ENCODE measurements at regions not wholly inside any gene's neighbourhood (a gene's known extent, or its start where the extent isn't known, plus 50 kb on each side); places are given as distances from the start of the nearest gene placed in this dataset.

GRCh38 chr4:4603067-4603466, 61.2 kb upstream of the STX18 start:
- WGBS (ENCODE audit: extremely low coverage, insufficient coverage, insufficient read length) = no CpG with 5 or more reads among the region's 4 CpGs
- H3K9ac ChIP-seq (ENCODE audit: low read length) = no peak overlapping the region
- no peak overlapping the region for H4K12ac ChIP-seq (ENCODE audit: low read depth, low read length)
- H3K79me1 ChIP-seq (ENCODE audit: low read length) = no peaks in the 10 kb centered on the region
- H2BK5ac ChIP-seq (ENCODE audit: low read depth, low read length, poor library complexity) = no peak overlapping the region
- no peak overlapping the region for H2BK12ac ChIP-seq (ENCODE audit: low read length)
- H3K4me1 ChIP-seq (ENCODE audit: control insufficient read depth in 1 of 2, insufficient read depth in 2 of 2, low read length in 2 of 2) = no peaks in the 10 kb centered on the region
- no peak overlapping the region for H3K4me2 ChIP-seq (ENCODE audit: low read length)
- H3K27ac ChIP-seq (ENCODE audit: low read depth, low read length) = no peak overlapping the region
- no peaks in the 10 kb centered on the region for H3K79me2 ChIP-seq (ENCODE audit: control insufficient read depth, insufficient read depth, low read length, poor library complexity)
- DNase-seq = no peak
- H2AK5ac ChIP-seq (ENCODE audit: low read length) = no peak overlapping the region
- no peaks in the 10 kb centered on the region for H3K27me3 ChIP-seq (ENCODE audit: insufficient read depth, low read length)
- H4K91ac ChIP-seq (ENCODE audit: low read depth, low read length) = no peak overlapping the region
- no peaks in the 10 kb centered on the region for H3K36me3 ChIP-seq (ENCODE audit: control insufficient read depth in 1 of 2, insufficient read depth in 2 of 2, low read length in 2 of 2)
- no peak overlapping the region for H2BK120ac ChIP-seq (ENCODE audit: insufficient read depth, low read length, poor library complexity)
- no peak overlapping the region for H3K14ac ChIP-seq (ENCODE audit: low read length)
- H2AFZ ChIP-seq (ENCODE audit: insufficient read depth, low read length, poor library complexity) = no peak overlapping the region
- H3K23ac ChIP-seq (ENCODE audit: low read length) = no peak overlapping the region
- no peak overlapping the region for H3K4me3 ChIP-seq (ENCODE audit: low read depth, low read length)
- no peaks in the 10 kb centered on the region for H3K9me3 ChIP-seq (ENCODE audit: insufficient read depth, low read depth, low read length)
- H3K4ac ChIP-seq (ENCODE audit: low read depth, low read length) = no peak overlapping the region
- H3K18ac ChIP-seq (ENCODE audit: low read length) = no peak overlapping the region
- H4K8ac ChIP-seq (ENCODE audit: low read depth, low read length) = no peak overlapping the region

- Histone ChIP-seq H3K27ac (ENCODE audit: low read depth, low read length) (no peak overlapping the region), H3K4me3 (ENCODE audit: low read depth, low read length) (no peak overlapping the region), H4K91ac (ENCODE audit: low read depth, low read length) (no peak overlapping the region), H2BK120ac (ENCODE audit: insufficient read depth, low read length, poor library complexity) (no peak overlapping the region), H2BK5ac (ENCODE audit: low read depth, low read length, poor library complexity) (no peak overlapping the region), H2AFZ (ENCODE audit: insufficient read depth, low read length, poor library complexity) (no peak overlapping the region), H3K79me2 (ENCODE audit: control insufficient read depth, insufficient read depth, low read length, poor library complexity) (no peaks in the 10 kb centered on the region), H3K4me2 (ENCODE audit: low read length) (no peak overlapping the region), H4K12ac (ENCODE audit: low read depth, low read length) (no peak overlapping the region), H2AK5ac (ENCODE audit: low read length) (no peak overlapping the region), H3K14ac (ENCODE audit: low read length) (no peak overlapping the region), H3K23ac (ENCODE audit: low read length) (no peak overlapping the region), H3K9ac (ENCODE audit: low read length) (no peak overlapping the region), H4K8ac (ENCODE audit: low read depth, low read length) (no peak overlapping the region), H3K36me3 (ENCODE audit: control insufficient read depth in 1 of 2, insufficient read depth in 2 of 2, low read length in 2 of 2) (no peaks in the 10 kb centered on the region), H3K79me1 (ENCODE audit: low read length) (no peaks in the 10 kb centered on the region), H3K4ac (ENCODE audit: low read depth, low read length) (no peak overlapping the region), H2BK12ac (ENCODE audit: low read length) (no peak overlapping the region), H3K27me3 (ENCODE audit: insufficient read depth, low read length) (no peaks in the 10 kb centered on the region), H3K9me3 (ENCODE audit: insufficient read depth, low read depth, low read length) (no peaks in the 10 kb centered on the region), H3K18ac (ENCODE audit: low read length) (no peak overlapping the region), H3K4me1 (ENCODE audit: control insufficient read depth in 1 of 2, insufficient read depth in 2 of 2, low read length in 2 of 2) (no peaks in the 10 kb centered on the region)
- no peak for DNase-seq
- no CpG with 5 or more reads among the region's 2 CpGs for WGBS (ENCODE audit: extremely low coverage, insufficient coverage, insufficient read length)
Measured at GRCh38 chr4:4602468-4602867, 60.6 kb upstream of the STX18 start.

- no peak overlapping the region for H3K23ac ChIP-seq (ENCODE audit: low read length)
- no peaks in the 10 kb centered on the region for H3K36me3 ChIP-seq (ENCODE audit: control insufficient read depth in 1 of 2, insufficient read depth in 2 of 2, low read length in 2 of 2)
- no peak overlapping the region for H2AK5ac ChIP-seq (ENCODE audit: low read length)
- no peaks in the 10 kb centered on the region for H3K79me2 ChIP-seq (ENCODE audit: control insufficient read depth, insufficient read depth, low read length, poor library complexity)
- no peak overlapping the region for H4K8ac ChIP-seq (ENCODE audit: low read depth, low read length)
- DNase-seq = no peak
- H3K79me1 ChIP-seq (ENCODE audit: low read length) = no peaks in the 10 kb centered on the region
- H3K18ac ChIP-seq (ENCODE audit: low read length) = no peak overlapping the region
- no peak overlapping the region for H3K27ac ChIP-seq (ENCODE audit: low read depth, low read length)
- H2BK12ac ChIP-seq (ENCODE audit: low read length) = no peak overlapping the region
- H3K4ac ChIP-seq (ENCODE audit: low read depth, low read length) = no peak overlapping the region
- no peak overlapping the region for H3K4me3 ChIP-seq (ENCODE audit: low read depth, low read length)
- no peak overlapping the region for H2AFZ ChIP-seq (ENCODE audit: insufficient read depth, low read length, poor library complexity)
- no peak overlapping the region for H4K12ac ChIP-seq (ENCODE audit: low read depth, low read length)
- no peaks in the 10 kb centered on the region for H3K4me1 ChIP-seq (ENCODE audit: control insufficient read depth in 1 of 2, insufficient read depth in 2 of 2, low read length in 2 of 2)
- no peak overlapping the region for H2BK120ac ChIP-seq (ENCODE audit: insufficient read depth, low read length, poor library complexity)
- H3K14ac ChIP-seq (ENCODE audit: low read length) = no peak overlapping the region
- no peak overlapping the region for H2BK5ac ChIP-seq (ENCODE audit: low read depth, low read length, poor library complexity)
- WGBS (ENCODE audit: extremely low coverage, insufficient coverage, insufficient read length) = no CpG with 5 or more reads among the region's 13 CpGs
- no peaks in the 10 kb centered on the region for H3K27me3 ChIP-seq (ENCODE audit: insufficient read depth, low read length)
- H3K9ac ChIP-seq (ENCODE audit: low read length) = no peak overlapping the region
- H4K91ac ChIP-seq (ENCODE audit: low read depth, low read length) = no peak overlapping the region
- H3K9me3 ChIP-seq (ENCODE audit: insufficient read depth, low read depth, low read length) = no peaks in the 10 kb centered on the region
- H3K4me2 ChIP-seq (ENCODE audit: low read length) = no peak overlapping the region
Measured at GRCh38 chr4:4601803-4602369, 60.0 kb upstream of the STX18 start.

GRCh38 chr4:4599481-4600275, 57.8 kb upstream of the STX18 start:
- Histone ChIP-seq H3K4me2 (ENCODE audit: low read length) (no peak overlapping the region), H3K4me3 (ENCODE audit: low read depth, low read length) (no peak overlapping the region), H3K9me3 (ENCODE audit: insufficient read depth, low read depth, low read length) (peaks cover 6% of the 10 kb centered on the region), H3K4me1 (ENCODE audit: control insufficient read depth in 1 of 2, insufficient read depth in 2 of 2, low read length in 2 of 2) (no peaks in the 10 kb centered on the region), H2BK120ac (ENCODE audit: insufficient read depth, low read length, poor library complexity) (no peak overlapping the region), H3K18ac (ENCODE audit: low read length) (no peak overlapping the region), H3K27ac (ENCODE audit: low read depth, low read length) (no peak overlapping the region), H4K91ac (ENCODE audit: low read depth, low read length) (no peak overlapping the region), H3K27me3 (ENCODE audit: insufficient read depth, low read length) (no peaks in the 10 kb centered on the region), H3K14ac (ENCODE audit: low read length) (no peak overlapping the region), H2AFZ (ENCODE audit: insufficient read depth, low read length, poor library complexity) (no peak overlapping the region), H3K4ac (ENCODE audit: low read depth, low read length) (no peak overlapping the region), H3K23ac (ENCODE audit: low read length) (no peak overlapping the region), H3K79me1 (ENCODE audit: low read length) (no peaks in the 10 kb centered on the region), H3K79me2 (ENCODE audit: control insufficient read depth, insufficient read depth, low read length, poor library complexity) (no peaks in the 10 kb centered on the region), H3K9ac (ENCODE audit: low read length) (no peak overlapping the region), H2BK12ac (ENCODE audit: low read length) (no peak overlapping the region), H2BK5ac (ENCODE audit: low read depth, low read length, poor library complexity) (no peak overlapping the region), H4K12ac (ENCODE audit: low read depth, low read length) (no peak overlapping the region), H2AK5ac (ENCODE audit: low read length) (no peak overlapping the region), H3K36me3 (ENCODE audit: control insufficient read depth in 1 of 2, insufficient read depth in 2 of 2, low read length in 2 of 2) (peaks cover 0 to 2% of the 10 kb centered on the region in 2 experiments), H4K8ac (ENCODE audit: low read depth, low read length) (no peak overlapping the region)
- WGBS (ENCODE audit: extremely low coverage, insufficient coverage, insufficient read length) = no CpG with 5 or more reads among the region's 8 CpGs
- no peak for DNase-seq

All from trophoblast cell (in vitro differentiated cells and primary cell).